Pons (tissue), 1 donor: ENCODE measurements at regions not wholly inside any gene's neighbourhood (a gene's known extent, or its start where the extent isn't known, plus 50 kb on each side); places are given as distances from the start of the nearest gene placed in this dataset.

Source experiments
- DNase-seq: peaks from one replicate; pipeline ENCODE4 v3.0.0-alpha.2; 2016; ENCODE audit warnings: low spot score

DNA sequence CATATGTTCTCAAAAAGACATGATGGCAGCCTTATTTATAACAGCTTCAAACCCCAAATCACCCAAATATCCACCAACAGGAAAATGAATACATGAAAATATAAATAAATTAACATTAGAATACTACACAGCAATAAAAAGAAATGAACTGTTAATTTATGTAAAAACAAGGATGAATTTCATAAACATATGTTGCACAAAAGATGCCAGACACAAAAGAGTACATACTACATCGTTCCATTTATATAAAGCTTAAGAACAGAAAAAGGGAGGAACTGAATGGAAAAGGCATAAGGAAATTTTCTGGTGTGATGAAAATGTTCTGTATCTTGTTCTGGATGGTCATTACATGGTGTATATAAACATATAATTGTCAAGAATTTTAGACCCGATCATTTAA is 69.9 kb upstream of the TUSC7 start:
- no peak for DNase-seq

DNA sequence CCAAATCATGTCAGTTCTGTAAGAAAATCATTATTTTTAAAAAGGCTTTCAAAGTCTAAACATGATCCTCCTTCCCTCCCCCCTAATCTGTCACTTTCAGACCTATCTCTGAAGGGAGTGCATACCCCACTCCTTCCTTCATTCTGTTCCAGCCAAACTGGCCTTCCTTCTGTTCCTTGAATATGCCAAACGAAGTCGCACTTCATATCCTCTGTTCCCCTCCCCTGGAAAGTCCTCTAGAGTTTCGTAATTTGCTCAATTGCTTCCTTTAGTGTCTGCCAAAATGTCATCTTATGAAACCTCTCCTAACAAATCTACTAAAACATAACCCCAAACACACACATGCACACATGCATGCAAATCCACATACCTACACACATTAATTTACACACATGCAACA is 69.5 kb upstream of the TUSC7 start:
- no peak for DNase-seq

DNA sequence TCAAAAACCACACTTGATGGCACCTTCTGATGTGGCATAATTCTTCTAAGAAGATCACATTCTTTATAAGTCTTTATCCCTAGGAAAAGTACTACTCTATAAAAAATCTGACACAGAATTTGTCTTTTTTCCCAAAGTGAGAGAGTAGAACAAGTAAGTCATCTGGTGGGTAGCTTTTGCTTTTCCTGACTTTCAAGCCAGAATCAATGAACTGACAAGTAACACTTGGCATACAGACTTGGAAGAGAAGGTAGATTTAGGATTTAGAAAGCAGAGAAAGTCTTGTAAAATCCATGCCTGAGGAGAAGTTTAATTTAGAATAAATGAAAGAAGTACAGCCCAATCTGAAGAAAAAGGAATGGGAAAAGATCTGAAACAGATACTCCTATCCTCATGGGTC is 66.6 kb upstream of the TUSC7 start:
- DNase-seq: no peak

GRCh38 chr3:116647996-116648395 is 61.6 kb upstream of the TUSC7 start:
- DNase-seq: no peak
